Mucosa of rectum (tissue), 2 donors: ENCODE measurements at regions not wholly inside any gene's neighbourhood (a gene's known extent, or its start where the extent isn't known, plus 50 kb on each side); places are given as distances from the start of the nearest gene placed in this dataset.

Experiments used
- H3K27ac ChIP-seq, 2 donors: one replicate each; pipeline ENCODE4 v1.7.0; 2013; ENCODE audit warnings: inconsistent platforms in 2 of 2, low read depth in 2 of 2, low read length in 2 of 2
- H3K27me3 ChIP-seq, 2 donors: one replicate each; pipeline ENCODE4 v1.7.0; 2013; ENCODE audit warnings: low read length in 2 of 2; ENCODE audit not compliant: control insufficient read depth in 2 of 2, insufficient read depth in 2 of 2
- H3K36me3 ChIP-seq, 2 donors: one replicate each; pipeline ENCODE4 v1.7.0; 2013; ENCODE audit warnings: low read length in 2 of 2; ENCODE audit not compliant: control insufficient read depth in 2 of 2, insufficient read depth in 2 of 2
- H3K4me1 ChIP-seq, 2 donors: one replicate each; pipeline ENCODE4 v1.7.0; 2013; ENCODE audit warnings: low read length in 2 of 2, mild to moderate bottlenecking in 1 of 2; ENCODE audit not compliant: control insufficient read depth in 2 of 2, insufficient read depth in 2 of 2
- H3K4me3 ChIP-seq, 2 donors: one replicate each; pipeline ENCODE4 v1.7.0; 2013; ENCODE audit warnings: low read length in 2 of 2
- H3K9ac ChIP-seq, 2 donors: one replicate each; pipeline ENCODE4 v1.7.0; 2013; ENCODE audit warnings: low read length in 2 of 2, low read depth in 1 of 2, mild to moderate bottlenecking in 1 of 2
- H3K9me3 ChIP-seq, 2 donors: one replicate each; pipeline ENCODE4 v1.7.0; 2013; ENCODE audit warnings: low read length in 2 of 2; ENCODE audit not compliant: control insufficient read depth in 2 of 2
- donor health status: healthy.
- donor health status: Normal muscosa, but diverticular disease.

DNA sequence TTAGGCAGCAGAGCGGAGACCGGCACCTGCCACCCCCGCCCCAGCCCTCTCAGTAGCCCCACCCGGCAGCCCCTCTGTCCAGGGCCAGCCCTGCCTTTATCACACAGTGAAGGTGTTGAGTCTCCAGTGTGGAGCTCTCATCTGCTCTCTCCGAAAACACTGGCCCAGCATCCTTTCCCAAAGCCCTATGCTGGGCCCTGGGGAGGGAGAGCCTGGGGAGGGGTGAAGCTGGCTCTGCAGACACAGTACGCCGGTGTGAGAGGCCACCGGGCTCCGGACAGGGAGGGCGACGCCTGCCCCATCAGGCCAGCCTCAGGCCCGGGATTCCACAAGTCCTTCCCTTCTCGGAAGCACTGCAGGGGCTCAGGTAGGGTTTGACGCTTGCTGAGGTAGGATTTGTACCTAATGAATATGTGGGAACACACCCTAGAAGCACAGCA, 186.9 kb downstream of the ERMARD start:
- Histone ChIP-seq H3K36me3 (no peaks in the 10 kb centered on the region), H3K4me1 (peaks cover 8% of the 10 kb centered on the region in 2 donors), H3K4me3 (no peak overlapping the region), H3K9ac (no peak overlapping the region), H3K9me3 (no peaks in the 10 kb centered on the region), H3K27me3 (no peaks in the 10 kb centered on the region), H3K27ac (no peak overlapping the region)

DNA sequence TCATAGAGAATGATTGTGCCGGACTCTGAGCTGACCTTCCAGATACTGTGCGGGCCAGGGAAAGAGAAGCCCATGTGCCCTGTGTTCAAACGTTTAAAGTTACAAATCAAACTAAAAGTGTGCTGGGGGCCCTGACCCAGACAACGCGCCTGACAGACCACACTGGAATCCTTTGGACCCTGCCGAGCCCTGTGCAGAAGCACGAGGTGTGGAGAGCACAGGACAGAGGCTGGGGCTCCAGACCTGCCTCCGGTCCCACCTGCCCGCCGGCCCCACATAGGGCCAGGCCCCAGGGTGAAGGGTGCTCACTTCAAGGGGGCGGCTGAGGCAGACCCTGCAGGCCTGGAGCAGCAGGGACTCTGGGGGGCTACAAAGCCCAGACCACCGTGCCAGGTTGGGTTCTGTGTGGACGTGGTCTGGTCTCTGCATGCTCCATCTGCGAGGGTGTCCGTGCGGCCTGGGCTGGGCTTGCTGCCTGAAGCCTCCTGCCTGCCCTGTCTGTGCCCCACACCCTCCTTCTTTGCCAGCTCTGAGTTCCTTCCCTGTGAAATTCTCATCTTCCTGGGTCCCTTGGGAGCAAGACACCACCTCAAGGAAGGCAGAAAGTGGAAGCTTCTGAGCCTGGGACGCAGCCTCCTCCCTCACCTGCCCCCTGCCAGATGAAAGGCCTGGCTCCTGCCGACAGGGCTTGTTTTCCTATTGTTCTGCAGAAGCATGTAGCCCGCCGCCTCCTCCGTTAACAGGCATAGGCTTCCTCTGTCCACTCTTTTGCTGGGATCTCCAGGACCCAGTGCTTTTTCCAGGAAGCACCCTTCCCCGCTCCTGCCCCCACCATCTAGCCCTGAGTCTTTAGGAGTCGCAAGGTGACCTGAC, 186.2 kb downstream of the ERMARD start:
- no peaks in the 10 kb centered on the region for H3K27me3 ChIP-seq
- H3K4me1 ChIP-seq, result peaks cover 8% of the 10 kb centered on the region in 2 donors
- H3K9me3 ChIP-seq, result no peaks in the 10 kb centered on the region
- H3K9ac ChIP-seq, result no peak overlapping the region
- H3K4me3 ChIP-seq, result no peak overlapping the region
- H3K27ac ChIP-seq, result no peak overlapping the region
- no peaks in the 10 kb centered on the region for H3K36me3 ChIP-seq

DNA sequence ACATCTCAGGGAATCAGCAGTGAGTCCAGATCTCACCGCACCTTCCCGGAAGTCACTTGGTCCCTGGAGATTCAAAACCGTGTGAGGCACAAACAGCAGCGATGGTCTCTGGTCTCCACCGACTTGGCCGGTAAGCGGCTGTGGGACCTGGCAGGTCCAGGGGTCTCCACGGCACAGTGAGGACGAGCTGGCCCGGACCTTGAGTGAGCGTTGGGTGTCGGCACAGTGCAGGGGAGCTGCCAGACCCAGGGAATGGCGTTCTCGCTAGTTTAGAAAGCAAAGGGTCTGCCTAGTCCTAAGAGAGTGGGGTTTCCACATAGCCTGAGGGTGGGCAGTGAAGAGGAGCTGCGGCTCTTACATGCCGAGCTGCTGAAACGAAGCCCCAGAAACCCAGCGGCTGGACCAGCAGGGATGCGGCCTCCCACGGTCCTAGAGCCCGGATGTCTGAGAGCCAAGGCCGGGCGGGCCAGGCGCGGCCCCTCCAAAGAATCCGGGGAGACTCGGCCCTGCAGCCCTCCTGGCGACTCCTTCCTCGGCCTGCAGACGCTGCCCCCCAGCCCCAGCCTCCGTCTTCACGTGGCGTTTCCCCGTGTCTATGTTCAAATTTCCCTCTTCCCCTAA, 185.0 kb downstream of the ERMARD start:
- no peaks in the 10 kb centered on the region for H3K27me3 ChIP-seq
- no peaks in the 10 kb centered on the region for H3K9me3 ChIP-seq
- H3K27ac ChIP-seq, result no peak overlapping the region
- no peak overlapping the region for H3K4me3 ChIP-seq
- H3K4me1 ChIP-seq, result peaks cover 8% of the 10 kb centered on the region in 2 donors
- H3K36me3 ChIP-seq, result no peaks in the 10 kb centered on the region
- H3K9ac ChIP-seq, result no peak overlapping the region

DNA sequence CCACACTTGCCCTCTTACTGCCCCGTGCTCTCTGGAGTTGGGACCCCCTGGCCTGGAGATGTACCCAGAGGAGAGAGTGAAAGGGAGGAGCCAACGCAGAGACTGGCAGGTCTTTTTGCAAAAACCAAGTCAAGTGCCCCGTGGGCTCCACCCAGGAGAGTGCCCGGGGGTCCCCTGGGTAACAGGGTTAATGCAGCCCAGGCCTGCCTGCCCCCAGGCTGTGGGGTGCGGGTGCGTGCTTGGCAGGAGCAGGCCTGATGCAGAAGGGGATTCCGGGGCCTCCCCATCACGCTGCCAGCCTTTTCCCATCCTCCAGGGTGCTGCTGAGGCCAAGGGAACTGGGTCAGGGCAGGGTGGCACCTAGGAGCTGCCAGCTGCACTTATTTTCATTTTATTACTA, 184.4 kb downstream of the ERMARD start:
- H3K27ac ChIP-seq, result no peak overlapping the region
- H3K4me1 ChIP-seq, result peaks cover 8% of the 10 kb centered on the region in 2 donors
- H3K27me3 ChIP-seq, result no peaks in the 10 kb centered on the region
- H3K9ac ChIP-seq, result no peak overlapping the region
- H3K4me3 ChIP-seq, result no peak overlapping the region
- no peaks in the 10 kb centered on the region for H3K9me3 ChIP-seq
- H3K36me3 ChIP-seq, result no peaks in the 10 kb centered on the region

DNA sequence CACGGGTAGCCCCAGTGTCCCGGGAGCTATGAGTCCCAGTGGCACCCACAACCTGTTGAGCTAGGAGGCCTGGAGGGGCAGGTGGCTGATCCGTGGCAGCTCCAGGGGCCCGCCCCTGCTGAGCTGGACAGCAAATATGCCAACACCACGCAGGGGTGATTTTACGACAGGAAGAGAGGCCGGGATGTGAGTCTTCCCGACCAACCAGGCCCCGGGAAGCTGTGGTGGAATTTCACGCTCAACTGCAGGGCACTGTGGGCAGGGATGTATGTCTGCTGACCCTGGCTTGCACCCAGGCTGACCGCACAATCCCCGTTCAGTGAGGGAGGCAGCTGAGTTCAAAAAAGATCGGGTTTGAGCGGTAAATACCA, 183.9 kb downstream of the ERMARD start:
- Histone ChIP-seq H3K4me3 (no peak overlapping the region), H3K27me3 (no peaks in the 10 kb centered on the region), H3K27ac (no peak overlapping the region), H3K9me3 (no peaks in the 10 kb centered on the region), H3K4me1 (peaks cover 8% of the 10 kb centered on the region in 2 donors), H3K36me3 (no peaks in the 10 kb centered on the region), H3K9ac (no peak overlapping the region)

DNA sequence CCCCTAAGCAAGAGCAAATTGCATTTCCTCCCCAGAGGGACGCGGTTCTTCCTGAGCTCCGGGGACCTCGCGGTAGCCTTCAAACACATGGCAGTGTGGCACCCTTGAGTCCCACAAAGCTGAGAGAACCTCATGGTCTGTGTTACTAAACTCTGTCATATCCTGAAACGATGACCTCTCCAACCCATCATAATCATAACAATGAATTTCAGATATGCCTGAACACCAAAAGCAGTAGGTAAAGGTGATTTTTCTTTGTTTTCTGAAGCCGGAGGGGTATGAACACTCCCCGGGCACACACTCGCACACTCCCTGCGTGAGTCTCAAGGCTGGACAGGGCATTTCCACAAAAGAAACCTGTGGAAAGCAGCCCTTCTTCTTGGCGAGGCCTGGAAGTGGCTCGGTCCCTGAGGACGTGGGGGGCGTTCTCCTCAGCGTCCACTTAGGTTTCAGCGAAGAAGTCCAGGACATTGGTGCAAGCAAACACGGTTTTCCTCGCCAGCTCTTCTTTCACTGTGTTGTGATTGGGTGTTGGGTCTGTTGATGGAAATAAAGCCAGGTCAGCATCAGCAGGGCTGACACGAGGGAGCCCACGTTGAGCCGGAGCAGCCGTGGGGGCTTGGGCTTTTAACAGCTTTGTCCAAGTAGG, 183.4 kb downstream of the ERMARD start:
- no peaks in the 10 kb centered on the region for H3K36me3 ChIP-seq
- peaks cover 8% of the 10 kb centered on the region in 2 donors for H3K4me1 ChIP-seq
- no peaks in the 10 kb centered on the region for H3K9me3 ChIP-seq
- no peak overlapping the region for H3K9ac ChIP-seq
- no peak overlapping the region for H3K27ac ChIP-seq
- H3K4me3 ChIP-seq, result no peak overlapping the region
- no peaks in the 10 kb centered on the region for H3K27me3 ChIP-seq

DNA sequence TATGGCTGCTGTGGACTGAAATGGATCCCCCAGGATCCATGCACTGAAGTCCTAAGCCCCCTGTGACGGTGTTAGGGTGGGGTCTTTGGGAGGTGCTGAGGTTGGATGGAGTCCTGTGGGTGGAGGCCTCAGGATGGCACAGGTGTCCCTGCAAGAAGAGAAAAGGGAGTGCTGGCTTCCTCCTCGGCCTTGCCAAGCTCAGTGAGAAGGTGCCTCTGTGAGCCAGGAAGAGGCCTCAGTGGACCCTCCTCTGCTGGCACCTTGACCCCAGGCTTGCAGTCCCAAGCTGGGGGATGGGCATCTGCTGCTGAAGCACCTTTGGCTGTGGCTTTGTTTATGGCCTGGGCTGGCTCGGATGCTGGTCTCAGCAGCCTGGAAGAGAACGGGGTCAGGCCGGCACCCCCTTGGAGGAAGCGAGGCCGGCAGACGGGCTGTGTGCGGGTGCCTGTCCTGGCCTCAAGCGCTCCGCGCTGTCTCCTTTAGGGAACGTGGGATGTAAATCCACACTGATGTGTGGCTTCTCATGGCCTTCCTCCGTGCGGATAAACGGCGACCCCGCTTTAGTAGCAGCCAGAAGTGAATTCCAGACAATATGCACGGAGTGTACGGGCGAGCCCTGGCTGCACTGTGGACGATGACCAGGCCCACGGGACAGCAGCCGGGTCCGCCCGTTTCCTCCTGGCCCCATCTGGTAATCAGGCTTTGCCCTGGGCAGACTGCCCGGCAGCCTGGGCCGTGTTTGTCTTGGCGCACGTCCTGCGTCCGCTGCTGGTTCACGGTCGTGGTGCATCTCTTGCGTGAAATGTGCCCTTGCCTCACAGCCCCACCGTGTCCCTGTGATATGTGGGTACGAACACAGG, 182.6 kb downstream of the ERMARD start:
- H3K4me1 ChIP-seq, result peaks cover 8% of the 10 kb centered on the region in 2 donors
- H3K9me3 ChIP-seq, result no peaks in the 10 kb centered on the region
- no peak overlapping the region for H3K4me3 ChIP-seq
- no peaks in the 10 kb centered on the region for H3K27me3 ChIP-seq
- no peaks in the 10 kb centered on the region for H3K36me3 ChIP-seq
- no peak overlapping the region for H3K9ac ChIP-seq
- no peak overlapping the region for H3K27ac ChIP-seq

DNA sequence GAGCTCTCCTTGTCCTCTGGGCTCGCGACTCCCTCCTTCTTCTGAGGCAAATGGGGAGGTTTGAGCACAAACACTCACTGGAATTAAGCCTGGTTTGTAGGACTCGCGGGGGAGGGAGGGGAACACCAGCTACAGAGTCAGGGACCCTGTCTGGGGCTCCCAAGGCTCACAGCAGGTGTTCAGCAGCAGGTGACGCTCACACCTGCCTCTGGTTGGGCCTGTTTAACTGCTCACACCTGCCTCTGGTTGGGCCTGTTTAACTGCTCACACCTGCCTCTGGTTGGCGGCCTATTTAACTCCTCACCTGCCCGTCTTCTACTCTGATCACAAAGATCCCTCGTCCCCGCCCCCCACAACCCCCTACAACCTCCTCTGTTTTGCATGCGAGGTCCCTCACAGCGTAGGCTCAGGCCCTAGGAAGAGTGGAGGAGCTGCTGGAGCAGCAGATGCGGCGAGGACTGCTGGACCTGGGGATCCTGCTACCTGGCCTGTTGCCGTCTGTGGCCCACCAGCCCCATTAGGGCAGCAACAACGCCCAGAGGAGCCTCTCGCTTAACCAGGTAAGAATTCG, 181.9 kb downstream of the ERMARD start:
- Histone ChIP-seq H3K27ac (no peak overlapping the region), H3K9me3 (no peaks in the 10 kb centered on the region), H3K9ac (no peak overlapping the region), H3K27me3 (no peaks in the 10 kb centered on the region), H3K4me3 (no peak overlapping the region), H3K4me1 (peaks cover 8% of the 10 kb centered on the region in 2 donors), H3K36me3 (no peaks in the 10 kb centered on the region)

DNA sequence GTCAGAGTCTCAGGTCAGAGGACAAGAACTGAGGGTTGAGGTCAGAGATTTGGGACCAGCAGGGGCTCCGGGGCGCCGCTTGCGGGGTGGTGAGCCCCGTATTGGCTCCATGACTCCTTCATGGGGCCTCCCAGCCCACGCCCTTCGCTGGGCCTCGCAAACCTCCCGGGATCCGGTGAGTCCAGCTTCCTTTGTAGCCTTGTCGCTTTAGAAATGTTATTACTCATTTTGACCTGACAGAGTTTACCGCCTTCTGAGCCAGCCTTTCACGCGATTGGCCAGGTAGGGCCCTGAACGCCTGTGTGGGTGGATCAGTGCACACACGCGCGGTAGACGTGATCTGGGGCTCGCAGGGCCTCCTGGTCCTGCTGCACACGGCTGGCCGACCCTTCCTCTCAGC, 181.1 kb downstream of the ERMARD start:
- Histone ChIP-seq H3K9me3 (no peaks in the 10 kb centered on the region), H3K9ac (no peak overlapping the region), H3K27ac (no peak overlapping the region), H3K36me3 (no peaks in the 10 kb centered on the region), H3K4me1 (peaks cover 8% of the 10 kb centered on the region in 2 donors), H3K27me3 (no peaks in the 10 kb centered on the region), H3K4me3 (no peak overlapping the region)
